ENCODE measurements at regions not wholly inside any gene's neighbourhood (a gene's known extent, or its start where the extent isn't known, plus 50 kb on each side); places are given as distances from the start of the nearest gene placed in this dataset.
A peak's percentile ranks its signal among the peaks of the same experiment; 100 is the strongest.
"Not testable (repeated sequence)": the region's sequence is repeated elsewhere in the genome, so short reads cannot be mapped to it uniquely, and the experiment has no call there.

GRCh38 chr7:47092336-47092735, 489.6 kb downstream of the TNS3 start:
- no peak for DNase-seq

- no peak for DNase-seq
Measured at GRCh38 chr7:47091141-47091540, 490.8 kb downstream of the TNS3 start.

GRCh38 chr7:47089461-47089860, 492.4 kb downstream of the TNS3 start:
- no peak for DNase-seq

DNA sequence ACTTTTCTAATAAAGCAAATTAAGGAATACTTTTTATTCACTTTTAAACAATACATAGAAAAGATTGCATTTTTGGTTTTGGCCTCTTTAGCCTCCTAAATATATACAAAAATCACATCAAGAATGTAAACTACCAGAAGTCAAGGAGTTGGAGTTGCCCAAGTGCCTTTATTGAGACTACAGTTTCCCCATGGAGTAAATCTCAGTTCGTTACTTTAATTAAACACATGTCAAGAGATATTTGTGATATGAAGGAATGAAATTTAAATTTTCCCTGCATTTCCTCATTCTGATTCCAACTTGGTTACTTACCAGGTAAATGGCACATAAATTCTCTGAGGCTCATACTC, 492.9 kb downstream of the TNS3 start:
- DNase-seq: no peak

DNA sequence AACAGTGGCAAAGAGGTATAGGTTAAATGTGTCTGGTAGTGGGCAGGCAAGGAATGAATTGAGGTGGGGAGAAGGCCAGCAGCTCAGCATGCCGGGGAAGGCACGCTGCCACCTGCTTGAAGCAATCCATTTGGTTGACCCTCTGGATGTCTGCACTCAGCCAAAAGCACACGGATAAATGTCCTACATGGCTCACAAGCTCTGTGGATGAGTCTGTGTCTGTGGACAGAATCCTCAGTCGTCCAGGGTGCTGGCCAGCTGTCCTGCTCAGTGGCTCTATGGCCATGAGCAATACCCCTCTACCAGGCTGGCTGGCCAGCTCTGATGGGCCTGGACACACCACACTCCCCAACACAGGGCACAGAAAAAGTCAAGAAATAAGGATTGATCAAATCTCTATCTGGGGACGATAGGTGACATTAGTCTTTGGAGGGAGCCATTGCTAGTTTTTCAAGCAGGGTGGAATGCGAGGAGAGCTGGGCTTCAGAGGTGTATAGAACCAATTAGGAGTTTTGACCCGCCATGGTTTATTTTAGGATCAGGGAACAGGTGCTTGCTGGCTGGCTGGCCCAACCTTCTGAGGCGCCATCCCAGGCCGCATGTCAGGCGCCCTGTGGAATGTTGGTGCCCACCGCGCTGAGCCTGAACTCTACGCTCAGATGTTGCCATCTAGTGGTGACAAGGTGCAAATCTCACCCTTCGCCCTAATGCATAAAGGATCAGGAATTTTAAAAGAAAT, 493.4 kb downstream of the TNS3 start:
- DNase-seq: peak in 30 of 51 donors; percentile 4 to 53 (median 22)

- no peak for DNase-seq
Measured at GRCh38 chr7:47087866-47088265, 494.0 kb downstream of the TNS3 start.

GRCh38 chr7:47085491-47086275, 496.2 kb downstream of the TNS3 start:
- DNase-seq: no peak

DNA sequence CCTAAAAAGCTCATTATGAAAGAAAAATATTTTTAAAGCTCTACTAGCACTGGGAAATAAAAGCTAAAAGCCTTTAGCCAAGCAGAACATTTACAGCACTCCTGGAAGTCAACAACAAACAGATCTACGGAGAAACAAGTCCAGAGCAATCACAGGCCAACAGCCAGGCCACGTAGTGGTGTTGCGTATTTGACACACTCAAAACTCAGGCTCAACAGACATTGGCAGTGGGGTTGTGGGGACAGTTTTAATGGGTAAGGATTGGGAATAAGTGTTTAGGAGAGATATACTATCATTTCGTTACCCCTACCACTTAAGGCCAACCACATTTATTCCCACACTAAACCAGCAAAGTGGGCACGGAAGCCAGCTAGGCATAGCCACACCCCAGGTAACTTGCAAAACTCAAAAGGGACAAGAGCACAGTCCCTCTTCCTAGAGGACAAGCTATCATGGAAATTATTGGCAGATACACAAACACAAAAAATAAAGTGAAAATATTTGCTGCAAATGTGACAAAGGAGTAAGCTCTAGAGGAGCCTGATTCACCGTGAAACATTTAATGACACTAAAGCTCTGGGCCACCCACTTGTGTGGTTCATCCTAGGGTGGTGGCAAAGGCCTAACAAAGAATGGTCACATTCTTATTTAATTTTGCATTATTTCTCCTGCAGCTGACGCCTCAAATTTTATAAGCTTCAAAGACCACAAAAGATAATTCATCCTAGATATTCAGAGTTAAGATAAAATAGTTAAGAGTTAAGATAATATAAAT, 498.2 kb downstream of the TNS3 start:
- DNase-seq: no peak

GRCh38 chr7:47080816-47081215, 501.1 kb downstream of the TNS3 start:
- no peak for DNase-seq

DNA sequence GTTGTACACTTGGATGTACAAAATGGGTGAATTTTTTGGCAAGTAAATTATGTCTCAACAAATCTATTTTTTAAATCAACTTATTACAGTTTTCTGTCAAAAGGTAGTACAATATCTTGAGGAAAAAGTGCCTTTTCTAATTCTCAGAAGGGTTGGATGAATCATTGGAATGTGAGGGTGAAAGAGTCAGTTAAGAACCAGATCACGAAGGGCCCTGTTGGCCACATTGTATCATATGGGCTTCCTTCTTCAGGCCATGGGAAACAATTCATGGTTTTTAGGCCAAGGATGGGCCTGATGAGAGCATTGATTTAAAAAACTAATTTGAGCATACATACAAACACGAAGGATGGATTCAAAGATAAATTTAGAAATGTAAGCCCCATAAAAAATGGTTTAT, 503.7 kb downstream of the TNS3 start:
- DNase-seq: no peak

GRCh38 chr7:47074702-47075153, 507.2 kb downstream of the TNS3 start:
- DNase-seq: no peak

GRCh38 chr7:47073284-47073683, 508.6 kb downstream of the TNS3 start:
- no peak for DNase-seq

- no peak for DNase-seq
Measured at GRCh38 chr7:47071866-47072265, 510.0 kb downstream of the TNS3 start.

GRCh38 chr7:47069385-47070076, 512.4 kb downstream of the TNS3 start:
- no peak for DNase-seq

DNA sequence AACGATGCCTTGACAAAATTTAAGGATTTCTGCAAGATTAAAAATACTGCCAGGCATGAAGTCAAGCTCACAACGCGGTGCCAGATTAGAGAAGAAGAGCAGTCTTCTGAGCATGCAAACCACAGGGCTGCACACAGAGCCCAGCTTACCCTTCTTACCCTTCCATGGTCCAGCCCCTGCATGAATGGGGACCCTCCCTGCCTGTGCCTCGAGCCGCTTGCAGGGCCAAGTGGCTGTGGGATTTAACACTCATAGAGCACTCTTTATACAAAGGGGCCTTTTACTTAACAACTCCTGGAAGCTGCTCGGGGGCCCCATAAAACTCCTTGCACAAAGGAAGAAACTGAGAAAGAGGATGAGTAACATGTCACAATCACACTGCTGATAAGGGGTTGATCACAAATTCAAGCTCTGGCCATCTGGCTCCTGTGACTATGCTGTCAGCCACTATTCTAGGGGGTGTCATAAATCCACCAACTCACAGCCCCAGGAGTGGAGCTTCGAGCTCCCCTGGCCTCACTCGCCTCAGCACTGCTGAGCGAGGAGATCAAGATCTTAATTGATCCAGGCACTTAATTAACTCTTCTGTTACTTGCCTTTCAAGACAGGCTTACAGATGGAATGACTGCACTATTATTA, 514.8 kb downstream of the TNS3 start:
- no peak for DNase-seq

DNA sequence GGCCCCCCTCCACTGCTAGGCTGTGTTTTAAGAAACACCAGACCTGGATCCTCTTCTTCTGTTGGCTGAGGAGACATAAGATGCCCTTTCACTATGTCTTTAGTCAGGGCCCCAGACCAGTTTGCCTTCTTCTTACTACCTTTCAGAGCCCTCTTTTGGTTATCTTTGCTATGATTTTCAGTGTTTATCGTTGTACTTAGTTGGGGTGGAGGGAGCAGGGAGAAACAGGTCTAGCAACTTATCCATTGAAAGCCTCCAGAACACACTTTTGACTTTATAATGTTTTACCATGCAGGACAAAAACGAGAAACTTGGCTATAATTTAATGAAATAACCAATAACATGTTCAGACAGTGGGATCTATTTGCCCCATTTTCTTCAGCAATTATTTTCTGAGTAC, 525.2 kb downstream of the TNS3 start:
- no peak for DNase-seq

- not testable (repeated sequence) for DNase-seq
Measured at GRCh38 chr7:47052541-47053208, 529.2 kb downstream of the TNS3 start.

DNA sequence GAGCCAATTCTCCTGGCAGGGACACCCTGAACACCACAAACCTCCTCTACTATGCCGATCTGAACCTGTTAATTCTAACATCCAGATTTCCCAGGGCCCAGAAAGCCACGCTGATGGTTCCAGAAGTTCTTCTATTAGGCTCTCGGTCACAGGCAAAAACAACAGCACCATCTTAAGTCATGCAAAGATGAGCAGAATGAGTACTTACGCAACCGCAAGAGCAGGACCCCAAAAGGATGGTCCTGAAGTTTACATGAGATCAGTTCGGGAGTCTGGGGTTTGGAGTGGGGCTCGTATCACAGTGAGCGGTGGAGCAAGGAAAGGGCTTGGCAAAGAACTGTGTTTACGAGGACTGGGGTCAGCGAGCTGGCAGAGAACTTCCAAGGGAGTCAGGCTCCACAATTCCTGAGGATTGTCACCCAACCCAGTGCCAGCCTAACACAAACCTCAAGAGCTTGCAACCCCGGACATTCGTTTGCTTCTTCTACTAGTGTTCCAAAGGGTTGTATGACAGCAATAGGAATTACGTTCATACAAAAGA, 532.6 kb downstream of the TNS3 start:
- DNase-seq: no peak

- no peak for DNase-seq
Measured at GRCh38 chr7:47047384-47047783, 534.5 kb downstream of the TNS3 start.

DNA sequence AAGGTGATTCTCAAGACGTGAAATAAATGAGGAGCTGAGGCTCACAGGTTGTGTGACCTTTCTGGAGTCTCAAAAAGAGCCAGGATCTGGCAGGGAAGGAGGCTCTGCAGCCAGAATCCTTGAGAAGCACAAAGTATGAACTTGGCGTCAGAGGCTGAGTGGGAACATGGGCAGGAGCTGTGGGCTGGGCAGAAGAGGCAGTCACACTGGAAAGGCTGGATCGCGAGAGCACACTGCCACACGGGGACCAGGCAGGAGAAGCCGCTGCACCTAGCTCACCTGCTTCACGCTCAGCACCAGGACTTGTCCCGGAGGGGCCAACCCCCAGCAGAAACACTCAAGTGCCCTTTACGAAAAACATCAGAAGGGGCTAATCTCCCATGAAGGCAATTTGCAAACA, 535.0 kb downstream of the TNS3 start:
- DNase-seq: peak in 2 of 51 donors; percentile 4
